NCI-H128 (cell line): ENCODE measurements at regions not wholly inside any gene's neighbourhood (a gene's known extent, or its start where the extent isn't known, plus 50 kb on each side); places are given as distances from the start of the nearest gene placed in this dataset.

Source experiments
- DNase-seq: peaks from one replicate; lab custom pipeline; 2025; ENCODE audit not compliant: unreplicated experiment; lab: John Stamatoyannopoulos, UW

DNA sequence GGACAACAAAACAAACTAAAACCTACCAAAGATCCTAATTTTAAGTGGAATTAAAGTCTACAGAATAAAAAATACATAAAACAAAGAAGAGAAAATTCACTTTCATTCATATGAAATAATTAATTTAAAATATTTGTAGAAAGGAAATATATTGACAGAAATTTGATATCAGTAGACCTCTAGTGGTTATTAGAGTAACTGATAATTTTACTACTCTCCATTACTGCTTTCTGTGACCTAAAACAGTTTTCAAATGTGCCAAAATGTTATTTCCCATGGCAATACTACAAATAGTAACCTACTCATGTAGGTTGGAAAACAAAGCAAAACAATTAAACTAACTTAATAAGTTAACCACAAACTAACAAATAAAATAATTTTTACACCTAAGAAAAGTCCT, 147.1 kb downstream of the NOL4 start:
- DNase-seq: no peak

DNA sequence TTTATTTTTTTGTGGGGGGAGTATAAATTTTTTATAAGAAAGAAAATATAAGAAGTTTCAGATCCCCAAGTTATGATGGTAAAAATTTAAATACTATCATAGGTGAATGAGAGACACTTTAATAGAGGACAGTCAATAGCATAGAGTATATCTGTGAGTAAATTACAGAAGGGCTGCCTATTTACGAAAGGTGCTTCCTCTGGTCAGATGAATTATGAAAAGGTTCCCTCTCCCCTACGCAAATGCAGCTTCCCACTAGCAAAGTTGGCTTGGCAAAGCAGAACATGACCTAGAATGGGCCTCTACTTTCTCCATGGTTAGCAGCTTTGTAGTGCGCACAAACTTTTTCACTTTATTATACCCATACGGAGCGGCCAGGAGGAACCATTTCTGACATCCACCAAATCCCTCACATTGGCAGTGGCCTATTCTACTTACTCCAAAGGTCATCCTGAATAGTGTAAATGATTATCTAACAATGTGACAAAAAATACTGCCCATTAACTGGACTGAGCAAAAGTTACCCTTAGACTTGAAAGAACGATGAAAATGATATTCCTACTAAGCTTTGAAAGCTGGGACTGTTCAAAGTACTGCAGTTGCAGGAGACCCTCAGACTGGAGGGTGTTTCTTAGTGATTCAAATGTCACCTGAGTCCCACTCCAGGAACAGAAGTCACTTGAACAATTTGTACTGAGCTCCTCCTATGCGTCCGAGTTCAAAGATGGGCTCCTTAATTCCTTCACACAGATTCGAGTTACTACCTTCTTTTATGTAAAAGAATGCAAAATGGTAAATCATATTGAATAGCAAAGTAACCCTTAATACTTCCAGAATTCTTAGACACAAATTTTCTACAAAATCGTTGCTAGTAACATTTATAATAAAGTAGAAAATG, 148.5 kb downstream of the NOL4 start:
- DNase-seq: no peak

DNA sequence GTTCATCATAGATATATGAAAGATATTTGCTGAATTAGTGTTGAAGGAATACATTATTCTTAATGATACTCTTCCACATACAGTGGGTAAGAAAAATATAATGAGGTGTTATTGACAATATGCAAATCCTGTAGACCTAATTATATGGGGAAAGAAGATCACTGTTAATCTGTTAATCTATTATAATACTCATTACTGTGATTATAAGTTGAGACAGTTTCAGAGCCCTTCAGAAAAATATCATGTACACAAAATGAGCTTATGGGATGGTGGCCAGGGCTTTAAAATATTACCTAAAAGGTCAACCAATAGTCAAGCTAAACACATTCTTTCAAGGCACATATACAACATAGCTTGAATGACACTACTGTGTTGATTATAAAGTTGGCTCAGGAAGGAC, 163.5 kb downstream of the NOL4 start:
- DNase-seq: no peak

GRCh38 chr18:34055227-34055626, 169.5 kb downstream of the NOL4 start:
- no peak for DNase-seq

- no peak for DNase-seq
These were observed 174.1 kb downstream of the NOL4 start for GRCh38 chr18:34050661-34051060.

DNA sequence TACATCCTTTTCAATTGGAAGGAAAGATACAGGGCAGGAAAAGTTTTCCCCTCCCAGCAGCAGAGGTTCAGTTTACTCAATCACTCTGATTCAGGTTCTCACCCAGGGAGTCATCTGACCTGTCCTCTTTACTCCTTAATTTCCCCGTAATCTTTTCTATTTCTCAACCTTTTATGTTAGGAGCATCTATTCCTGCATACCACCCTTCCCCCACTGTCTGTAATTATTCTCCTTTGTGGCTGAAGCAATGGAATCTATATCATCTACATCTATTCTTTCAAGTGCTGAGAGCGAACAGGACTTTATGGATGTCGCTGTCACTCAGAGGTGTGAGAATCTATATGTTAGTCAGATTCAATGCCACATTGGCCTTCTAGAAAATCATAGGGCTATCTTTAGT, 175.2 kb downstream of the NOL4 start:
- no peak for DNase-seq

DNA sequence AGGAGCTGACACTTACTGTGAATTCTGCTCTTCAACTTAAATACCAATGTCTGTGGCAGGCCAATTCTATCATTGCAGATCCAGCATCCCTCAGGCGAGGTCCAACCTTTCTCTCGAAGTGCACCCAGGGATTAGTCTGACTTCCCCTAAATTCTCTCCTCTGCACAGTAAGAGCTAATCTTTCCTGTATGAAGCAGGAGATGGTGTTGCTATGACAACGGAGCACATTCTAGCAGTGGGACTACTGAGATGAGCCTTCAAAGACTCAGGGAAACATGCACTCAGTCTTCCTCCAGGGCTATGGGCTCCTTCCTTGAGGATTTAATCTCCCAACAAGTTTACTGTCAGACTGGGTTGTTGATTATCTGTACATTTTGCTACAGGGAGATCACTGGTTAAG, 176.3 kb downstream of the NOL4 start:
- DNase-seq: no peak

DNA sequence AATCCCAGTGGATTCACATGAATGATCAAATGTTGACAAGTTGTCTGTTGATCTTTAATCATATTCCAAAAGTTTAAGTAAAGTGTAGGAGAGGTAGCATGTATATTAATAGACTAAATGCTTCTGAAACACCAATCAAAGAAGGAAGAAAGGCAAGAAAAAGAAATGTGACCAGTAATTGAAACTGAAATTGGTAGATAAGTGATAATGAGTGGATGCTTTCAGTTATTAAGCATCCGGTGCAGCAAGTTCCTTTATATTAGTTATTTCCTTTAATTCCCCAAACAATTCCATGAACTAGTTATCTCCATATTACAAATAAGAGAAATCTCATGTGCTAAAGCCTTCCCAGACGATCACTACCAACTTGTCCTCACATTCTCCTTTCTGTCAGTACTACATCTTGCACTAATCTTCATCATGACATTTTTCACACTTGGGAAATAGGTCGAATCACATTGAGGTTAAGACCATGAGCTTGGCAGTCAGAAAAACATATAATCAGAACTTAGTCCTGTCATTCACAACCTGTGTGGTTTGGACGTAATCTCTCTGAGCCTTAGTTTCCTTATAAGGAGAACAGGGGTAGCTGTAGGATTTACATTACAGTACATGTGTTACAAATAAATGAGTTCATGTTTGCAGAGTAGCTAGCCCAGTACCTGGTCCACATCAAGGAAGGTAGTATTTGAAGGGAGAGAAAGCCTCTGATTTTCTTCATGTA, 182.1 kb downstream of the NOL4 start:
- no peak for DNase-seq

DNA sequence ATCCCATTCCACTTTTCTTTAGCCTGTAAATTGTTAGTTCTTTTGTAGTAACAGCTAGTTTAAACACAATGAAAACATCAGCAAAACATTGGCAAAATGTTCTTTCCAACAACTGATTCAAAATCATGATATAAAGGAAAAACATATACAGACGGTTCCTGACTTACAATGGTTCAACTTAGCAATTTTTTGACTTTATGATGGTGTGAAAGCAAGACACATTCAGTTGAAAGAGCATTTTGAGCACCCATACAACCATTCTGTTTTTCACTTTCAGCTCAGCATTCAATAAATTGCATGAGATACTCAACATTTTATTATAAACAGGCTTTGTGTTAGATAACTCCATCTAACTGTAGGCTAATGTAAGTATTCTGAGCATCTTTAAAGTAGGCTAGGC, 185.1 kb downstream of the NOL4 start:
- no peak for DNase-seq

DNA sequence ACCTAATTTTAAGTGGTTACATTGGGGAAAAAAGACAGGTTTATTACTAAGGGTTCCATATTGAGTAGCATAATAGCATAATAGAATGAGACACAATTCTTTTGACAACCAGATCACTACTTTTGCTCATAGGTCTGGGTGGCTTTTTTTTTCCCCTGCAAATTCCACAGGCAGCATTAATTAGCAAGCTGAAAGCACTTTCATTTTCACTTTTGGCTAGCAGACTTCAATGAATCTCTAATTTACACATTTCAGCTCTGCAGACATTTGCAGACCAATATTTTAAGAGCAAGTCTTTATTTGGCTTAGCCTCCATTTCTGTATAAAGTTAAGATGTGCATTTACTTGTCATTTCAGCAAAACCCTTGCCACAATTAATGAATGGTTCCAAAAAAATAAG, 185.5 kb downstream of the NOL4 start:
- no peak for DNase-seq

DNA sequence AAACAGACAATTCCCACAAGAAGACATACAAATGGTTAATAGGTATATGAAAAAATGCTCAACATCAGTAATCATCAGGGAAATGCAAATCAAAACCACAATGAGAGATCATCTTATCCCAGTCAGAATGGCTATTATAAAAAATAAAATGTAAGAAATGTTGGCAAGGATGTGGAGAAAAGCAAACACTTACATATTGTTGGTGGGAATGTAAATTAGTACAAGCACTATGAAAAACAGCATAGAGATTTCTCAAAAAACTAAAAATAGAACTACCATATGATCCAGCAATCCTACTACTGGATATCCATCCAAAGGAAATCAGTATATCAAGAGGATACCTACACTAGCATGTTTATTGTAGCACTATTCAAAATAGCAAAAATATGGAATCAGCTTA, 186.6 kb downstream of the NOL4 start:
- DNase-seq: no peak

DNA sequence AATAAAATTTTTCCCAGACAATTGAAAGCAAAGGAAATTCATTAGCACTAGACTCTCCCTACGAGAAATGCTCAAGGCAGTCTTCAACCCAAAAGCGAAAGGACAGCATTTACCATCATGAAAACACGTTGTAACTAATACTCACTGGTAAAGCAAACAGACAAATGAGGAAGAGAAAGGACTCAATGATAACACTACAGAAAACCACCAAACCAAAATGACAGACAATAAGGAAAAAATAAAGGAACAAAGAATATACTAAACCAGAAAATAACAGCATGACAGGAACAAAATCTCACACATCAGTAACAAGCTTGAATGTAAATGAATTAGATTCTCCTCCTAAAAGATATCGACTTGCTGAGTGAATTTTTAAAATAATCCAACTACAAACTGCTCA, 190.7 kb downstream of the NOL4 start:
- DNase-seq: no peak

GRCh38 chr18:34031810-34032209, 192.9 kb downstream of the NOL4 start:
- no peak for DNase-seq

- no peak for DNase-seq
These were observed 196.4 kb downstream of the NOL4 start for GRCh38 chr18:34028324-34028723.

- DNase-seq: no peak
These were observed 199.4 kb downstream of the NOL4 start for GRCh38 chr18:34025191-34025801.

- DNase-seq: no peak
These were observed 201.2 kb downstream of the NOL4 start for GRCh38 chr18:34023471-34023870.

- no peak for DNase-seq
These were observed 206.4 kb downstream of the NOL4 start for GRCh38 chr18:34018336-34018735.

GRCh38 chr18:34003687-34004086, 221.0 kb downstream of the NOL4 start:
- DNase-seq: no peak

DNA sequence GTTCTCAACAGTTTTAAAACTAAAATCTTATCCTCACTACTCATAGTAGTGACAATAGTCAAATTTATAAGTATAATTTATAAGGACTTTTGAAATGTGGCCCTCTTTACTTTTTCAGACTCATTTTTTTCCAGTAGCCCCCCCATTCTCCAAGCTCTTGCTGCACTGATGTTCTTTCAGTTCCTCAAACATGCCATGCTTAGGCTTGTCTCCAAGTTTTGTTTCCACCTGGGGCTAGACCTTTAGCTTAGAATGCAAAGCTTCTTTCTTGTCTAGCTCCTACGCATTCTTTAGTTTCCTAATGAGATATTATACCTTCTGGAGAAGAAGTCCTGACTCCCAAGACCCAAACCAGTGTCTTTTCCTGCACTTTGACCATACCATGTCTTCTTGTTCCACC, 222.6 kb downstream of the NOL4 start:
- DNase-seq: no peak

DNA sequence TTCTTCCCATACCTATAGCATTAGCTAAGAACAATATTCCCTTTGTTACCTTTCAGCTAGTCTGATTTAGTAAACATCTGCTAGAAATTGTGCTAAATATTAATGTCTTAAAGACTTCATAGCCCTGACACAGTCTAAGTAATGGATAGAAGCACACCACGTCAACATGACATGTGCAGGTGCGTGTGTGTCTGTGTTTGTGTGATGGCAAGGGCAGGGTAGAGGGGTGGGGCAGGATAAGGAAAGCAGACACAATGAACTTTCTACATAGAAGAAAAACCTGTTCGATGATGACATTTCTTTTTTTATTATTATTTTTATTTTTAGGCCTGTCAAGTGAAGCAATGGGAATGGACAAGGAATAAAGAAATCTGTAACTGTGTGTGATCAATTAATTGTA, 223.3 kb downstream of the NOL4 start:
- no peak for DNase-seq

GRCh38 chr18:33987206-33987605, 237.5 kb downstream of the NOL4 start:
- no peak for DNase-seq

DNA sequence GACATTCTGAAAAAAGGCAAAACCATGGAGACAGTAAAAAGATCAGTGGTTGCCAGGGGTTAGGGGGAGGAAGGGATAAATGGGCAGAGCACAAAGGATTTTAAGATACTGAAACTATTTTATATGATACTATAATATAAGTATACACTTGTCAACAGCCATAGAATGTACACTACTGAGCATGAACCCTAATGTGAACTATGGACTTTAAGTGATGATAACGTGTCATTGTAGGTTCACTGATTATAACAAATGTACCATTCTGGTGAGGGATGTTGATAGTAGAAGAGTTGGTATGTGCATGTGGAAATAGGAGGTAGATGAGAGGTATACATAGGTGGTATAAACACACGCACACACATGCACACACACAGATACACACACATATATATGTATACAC, 241.6 kb downstream of the NOL4 start:
- DNase-seq: no peak
